Mesendoderm (in vitro differentiated cells): ENCODE measurements at regions not wholly inside any gene's neighbourhood (a gene's known extent, or its start where the extent isn't known, plus 50 kb on each side); places are given as distances from the start of the nearest gene placed in this dataset.

ENCODE experiments used
- DNase-seq: peaks from one replicate; pipeline ENCODE4 v3.0.0; 2013
- H2AK5ac ChIP-seq: 2 replicates; pipeline ENCODE4 v1.6.1; 2013; ENCODE audit warnings: low read length, inconsistent platforms
- H2BK120ac ChIP-seq: 2 replicates; pipeline ENCODE4 v1.6.1; 2013; ENCODE audit warnings: low read depth, mild to moderate bottlenecking, low read length, moderate library complexity, mixed read lengths
- H2BK15ac ChIP-seq: replicated peaks from 2 replicates; pipeline ENCODE4 v1.6.1; 2013; ENCODE audit warnings: low read depth, mild to moderate bottlenecking, moderate library complexity
- H2BK5ac ChIP-seq: 2 replicates; pipeline ENCODE4 v1.6.1; 2013; ENCODE audit warnings: low read length, inconsistent platforms
- H3K18ac ChIP-seq: 2 replicates; pipeline ENCODE4 v1.6.1; 2013; ENCODE audit warnings: mild to moderate bottlenecking, low read length, mixed read lengths
- H3K23ac ChIP-seq: one replicate; pipeline ENCODE4 v1.6.1; 2013; ENCODE audit warnings: low read length
- H3K27ac ChIP-seq: 2 replicates; pipeline ENCODE4 v1.5.1; 2013; ENCODE audit warnings: low read depth, mild to moderate bottlenecking, inconsistent platforms, low read length, moderate library complexity
- H3K27me3 ChIP-seq: 2 replicates; pipeline ENCODE4 v1.6.1; 2013; ENCODE audit warnings: low read length, control low read depth, mild to moderate bottlenecking, inconsistent platforms; ENCODE audit not compliant: insufficient read depth, poor library complexity
- H3K36me3 ChIP-seq: 2 replicates; pipeline ENCODE4 v1.6.1; 2013; ENCODE audit warnings: low read length, inconsistent platforms; ENCODE audit not compliant: control insufficient read depth, insufficient read depth
- H3K4ac ChIP-seq: one replicate; pipeline ENCODE4 v1.6.1; 2013; ENCODE audit warnings: low read depth, mild to moderate bottlenecking, low read length, moderate library complexity
- H3K4me1 ChIP-seq: 2 replicates; pipeline ENCODE4 v1.6.1; 2013; ENCODE audit warnings: low read depth, low read length, inconsistent platforms; ENCODE audit not compliant: control insufficient read depth
- H3K4me2 ChIP-seq: 2 replicates; pipeline ENCODE4 v1.6.1; 2013; ENCODE audit warnings: low read length
- H3K4me3 ChIP-seq: 2 replicates; pipeline ENCODE4 v1.5.1; 2013; ENCODE audit warnings: mild to moderate bottlenecking, low read length
- H3K56ac ChIP-seq: one replicate; pipeline ENCODE4 v1.6.1; 2013; ENCODE audit warnings: low read length
- H3K79me1 ChIP-seq: 2 replicates; pipeline ENCODE4 v1.6.1; 2013; ENCODE audit warnings: low read length, inconsistent platforms
- H3K79me2 ChIP-seq: 2 replicates; pipeline ENCODE4 v1.6.1; 2013; ENCODE audit warnings: mild to moderate bottlenecking, low read length; ENCODE audit not compliant: control insufficient read depth, insufficient read depth
- H3K9ac ChIP-seq: 2 replicates; pipeline ENCODE4 v1.6.1; 2013; ENCODE audit warnings: low read length, inconsistent platforms
- H4K5ac ChIP-seq: one replicate; pipeline ENCODE4 v1.6.1; 2013; ENCODE audit warnings: low read length
- H4K8ac ChIP-seq: one replicate; pipeline ENCODE4 v1.6.1; 2013; ENCODE audit warnings: low read depth, mild to moderate bottlenecking, control low read depth, low read length, moderate library complexity
- WGBS: extraction: QIAGEN DNeasy Blood & Tissue Kit; methylation state at CpG from one replicate; pipeline ENCODE4 v1.1.7; 2013; ENCODE audit warnings: low lambda C conversion rate, missing lambda C conversion rate; ENCODE audit not compliant: insufficient coverage; ENCODE audit errors: extremely low coverage; 5-methylcytosine and 5-hydroxymethylcytosine counted together

DNA sequence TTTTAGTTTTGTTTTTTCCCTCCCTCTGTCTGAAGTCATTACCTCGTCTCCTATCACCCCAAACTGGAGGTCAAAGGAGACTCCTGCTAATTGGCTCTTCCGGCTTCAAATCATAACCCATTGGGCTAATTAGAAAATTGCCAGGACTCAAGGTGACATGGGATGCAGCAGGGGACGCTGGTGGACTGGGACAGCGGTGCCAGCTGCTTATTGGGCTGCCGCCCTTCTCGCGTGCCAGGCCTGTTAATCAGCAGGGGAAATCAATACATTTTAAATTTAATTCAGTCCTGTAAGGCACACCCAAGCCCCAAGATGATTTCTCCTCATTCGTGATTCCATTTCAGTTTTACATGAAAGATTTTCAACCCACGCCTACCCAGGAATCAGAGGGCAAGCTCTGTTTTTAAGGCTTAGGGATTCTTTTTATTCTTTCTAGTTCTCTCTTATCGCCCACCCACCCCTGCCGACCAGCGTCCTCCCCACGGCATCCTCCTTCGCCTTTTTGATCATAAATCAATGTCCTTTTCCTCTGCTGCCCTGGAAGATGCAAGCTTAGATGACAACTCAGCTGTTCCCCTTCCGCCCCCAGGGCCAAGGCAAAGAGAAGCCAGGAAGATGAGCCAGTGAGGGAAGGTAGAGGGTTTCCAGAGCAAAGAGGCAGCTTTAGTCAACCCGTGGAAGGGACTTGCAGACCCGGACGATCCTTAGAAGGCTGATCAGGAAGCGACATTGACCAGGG lies 329.6 kb downstream of the UACA start:
- no peaks in the 10 kb centered on the region for H3K27me3 ChIP-seq
- no CpG with 5 or more reads among the region's 19 CpGs for WGBS
- no peak for DNase-seq
- H4K8ac ChIP-seq, result no peak overlapping the region
- no peaks in the 10 kb centered on the region for H3K79me1 ChIP-seq
- H2BK120ac ChIP-seq, result no peak overlapping the region
- H3K4me1 ChIP-seq, result no peaks in the 10 kb centered on the region
- no peak overlapping the region for H3K56ac ChIP-seq
- H4K5ac ChIP-seq, result no peak overlapping the region
- H3K4me3 ChIP-seq, result no peak overlapping the region
- no peaks in the 10 kb centered on the region for H3K79me2 ChIP-seq
- H3K9ac ChIP-seq, result no peak overlapping the region
- H3K18ac ChIP-seq, result no peak overlapping the region
- no peak overlapping the region for H3K4ac ChIP-seq
- H3K36me3 ChIP-seq, result no peaks in the 10 kb centered on the region
- no peak overlapping the region for H2BK15ac ChIP-seq
- no peak overlapping the region for H3K27ac ChIP-seq
- no peak overlapping the region for H3K23ac ChIP-seq
- H3K4me2 ChIP-seq, result no peak overlapping the region
- H2AK5ac ChIP-seq, result no peak overlapping the region
- H2BK5ac ChIP-seq, result no peak overlapping the region

DNA sequence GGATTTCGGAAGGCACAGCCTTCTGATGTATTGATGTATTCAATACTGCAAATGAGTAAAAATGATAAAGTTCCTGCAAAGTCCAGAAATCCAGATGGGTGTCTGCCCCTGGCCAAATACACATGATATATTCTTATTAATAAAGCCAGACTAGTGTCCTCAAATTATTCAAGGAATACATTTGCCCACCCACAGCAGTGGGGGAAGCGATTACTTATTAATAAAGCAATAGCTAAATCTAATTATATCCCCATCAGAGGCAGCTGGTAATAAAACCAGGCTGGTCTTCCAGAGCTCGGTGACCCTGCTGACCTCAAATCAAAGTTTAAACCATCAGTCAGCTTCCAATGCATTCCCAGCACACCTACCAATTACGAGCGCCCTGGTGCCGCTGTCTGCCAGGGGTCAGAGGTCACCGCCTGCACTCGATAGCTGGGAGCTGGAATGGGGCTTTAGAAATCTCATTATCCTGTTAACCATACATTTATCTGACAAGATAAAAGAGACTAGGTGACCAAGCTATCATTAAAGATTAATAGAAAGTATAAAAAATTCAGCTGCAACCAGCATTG lies 330.3 kb downstream of the UACA start:
- no peak overlapping the region for H3K18ac ChIP-seq
- H3K4me1 ChIP-seq, result no peaks in the 10 kb centered on the region
- no peak overlapping the region for H3K4me2 ChIP-seq
- WGBS, result no CpG with 5 or more reads among the region's 8 CpGs
- DNase-seq, result no peak
- H3K4me3 ChIP-seq, result no peak overlapping the region
- no peak overlapping the region for H3K27ac ChIP-seq
- H4K5ac ChIP-seq, result no peak overlapping the region
- no peaks in the 10 kb centered on the region for H3K79me1 ChIP-seq
- H3K27me3 ChIP-seq, result no peaks in the 10 kb centered on the region
- H2BK120ac ChIP-seq, result no peak overlapping the region
- no peak overlapping the region for H3K56ac ChIP-seq
- no peak overlapping the region for H2AK5ac ChIP-seq
- no peak overlapping the region for H3K4ac ChIP-seq
- no peaks in the 10 kb centered on the region for H3K36me3 ChIP-seq
- H2BK5ac ChIP-seq, result no peak overlapping the region
- no peak overlapping the region for H3K23ac ChIP-seq
- H2BK15ac ChIP-seq, result no peak overlapping the region
- no peak overlapping the region for H4K8ac ChIP-seq
- H3K9ac ChIP-seq, result no peak overlapping the region
- no peaks in the 10 kb centered on the region for H3K79me2 ChIP-seq

DNA sequence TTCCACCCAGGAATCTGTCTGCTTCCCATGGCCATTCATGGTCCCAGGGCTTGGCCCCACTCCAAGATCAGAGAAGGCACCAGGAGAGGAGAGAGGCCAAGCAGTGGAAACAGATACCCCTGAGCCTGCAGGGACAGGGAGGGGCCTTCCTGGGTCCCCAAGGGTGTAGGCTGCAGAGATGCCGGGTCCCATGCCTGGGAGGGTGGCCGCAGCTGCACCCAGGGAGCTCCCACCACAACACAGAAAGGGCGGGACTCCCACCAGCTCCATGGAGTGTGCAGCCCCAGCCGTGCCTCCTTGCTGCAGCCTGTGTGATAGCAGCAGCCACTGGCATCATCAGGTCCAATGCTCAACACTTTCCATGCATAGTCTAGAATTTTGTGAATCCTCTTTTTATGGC lies 331.5 kb downstream of the UACA start:
- Histone ChIP-seq H3K27me3 (no peaks in the 10 kb centered on the region), H2BK5ac (no peak overlapping the region), H3K79me2 (no peaks in the 10 kb centered on the region), H3K4me1 (peaks cover 2% of the 10 kb centered on the region), H3K79me1 (no peaks in the 10 kb centered on the region), H2BK120ac (no peak overlapping the region), H3K36me3 (no peaks in the 10 kb centered on the region), H4K8ac (no peak overlapping the region), H3K4me3 (no peak overlapping the region), H3K4ac (no peak overlapping the region), H2BK15ac (no peak overlapping the region), H3K9ac (no peak overlapping the region), H2AK5ac (no peak overlapping the region), H3K27ac (no peak overlapping the region), H3K4me2 (no peak overlapping the region), H3K18ac (no peak overlapping the region), H4K5ac (no peak overlapping the region), H3K23ac (no peak overlapping the region), H3K56ac (no peak overlapping the region)
- no CpG with 5 or more reads among the region's 4 CpGs for WGBS
- DNase-seq, result no peak

DNA sequence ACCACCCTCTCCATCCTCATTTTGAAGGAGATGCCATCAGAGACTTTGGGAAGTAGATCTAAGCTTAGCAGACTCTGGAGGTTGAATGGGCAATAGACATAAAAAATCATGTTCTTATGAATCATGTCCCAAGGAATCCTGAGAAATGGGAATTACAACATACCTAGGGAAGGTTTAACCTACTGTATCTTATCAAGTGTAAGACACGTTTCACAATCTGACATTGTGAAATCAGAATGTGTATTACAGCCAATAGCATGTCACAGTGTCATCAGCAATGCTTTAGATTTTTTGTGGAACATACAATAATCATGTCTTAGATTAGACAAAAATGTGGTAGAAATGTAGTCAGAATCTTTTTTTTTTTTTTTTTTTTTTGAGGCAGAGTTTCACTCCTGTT lies 332.4 kb upstream of the TLE3 start:
- no peaks in the 10 kb centered on the region for H3K79me1 ChIP-seq
- DNase-seq, result no peak
- no peak overlapping the region for H3K27ac ChIP-seq
- H3K9ac ChIP-seq, result no peak overlapping the region
- H3K27me3 ChIP-seq, result no peaks in the 10 kb centered on the region
- H4K8ac ChIP-seq, result no peak overlapping the region
- no peak overlapping the region for H3K23ac ChIP-seq
- no peak overlapping the region for H3K4me2 ChIP-seq
- H3K79me2 ChIP-seq, result no peaks in the 10 kb centered on the region
- H3K4me1 ChIP-seq, result peaks cover 2% of the 10 kb centered on the region
- H3K36me3 ChIP-seq, result no peaks in the 10 kb centered on the region
- H3K18ac ChIP-seq, result no peak overlapping the region
- no peak overlapping the region for H2AK5ac ChIP-seq
- WGBS, result no CpG with 5 or more reads among the region's 1 CpG
- H3K4ac ChIP-seq, result no peak overlapping the region
- H2BK5ac ChIP-seq, result no peak overlapping the region
- no peak overlapping the region for H4K5ac ChIP-seq
- H3K4me3 ChIP-seq, result no peak overlapping the region
- H2BK120ac ChIP-seq, result no peak overlapping the region
- H2BK15ac ChIP-seq, result no peak overlapping the region
- no peak overlapping the region for H3K56ac ChIP-seq

DNA sequence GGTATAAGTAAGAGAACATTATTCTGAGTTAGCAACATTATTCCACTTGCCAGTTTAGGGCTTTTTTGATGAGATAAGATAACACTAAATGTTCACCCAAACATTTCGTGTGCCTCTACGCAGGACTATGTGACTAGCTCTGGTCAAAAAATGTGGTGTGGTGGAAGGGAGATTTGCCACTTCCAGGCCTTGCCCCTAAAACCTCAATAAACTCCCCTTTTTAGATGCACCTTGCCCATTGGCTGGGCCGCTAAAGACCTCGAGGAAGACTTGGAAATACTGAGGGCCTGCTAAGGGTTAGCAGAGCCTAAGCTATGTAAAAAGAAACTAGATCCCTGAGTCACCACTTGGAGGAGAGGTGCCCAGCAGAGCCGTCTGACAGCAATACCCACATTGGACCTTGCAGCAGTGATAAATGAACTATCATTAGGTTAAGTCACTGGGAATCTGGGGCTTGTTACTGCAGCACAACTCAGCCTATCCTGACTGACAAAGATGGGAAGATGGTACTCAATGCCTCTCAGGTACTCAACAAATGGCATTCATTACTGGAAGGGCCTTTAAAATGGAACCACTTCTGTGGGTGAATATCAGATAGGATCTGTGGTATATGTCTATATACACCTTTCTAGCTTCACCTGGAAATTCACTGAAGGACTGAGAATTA lies 331.5 kb upstream of the TLE3 start:
- H3K4me1 ChIP-seq, result peaks cover 2% of the 10 kb centered on the region
- no peaks in the 10 kb centered on the region for H3K79me2 ChIP-seq
- no peak overlapping the region for H3K4me2 ChIP-seq
- H3K79me1 ChIP-seq, result no peaks in the 10 kb centered on the region
- H2BK120ac ChIP-seq, result no peak overlapping the region
- H3K36me3 ChIP-seq, result no peaks in the 10 kb centered on the region
- no peak overlapping the region for H3K18ac ChIP-seq
- H2AK5ac ChIP-seq, result no peak overlapping the region
- no peak for DNase-seq
- no peak overlapping the region for H3K4ac ChIP-seq
- WGBS, result no CpG with 5 or more reads among the region's 5 CpGs
- no peak overlapping the region for H3K4me3 ChIP-seq
- no peak overlapping the region for H3K27ac ChIP-seq
- H2BK15ac ChIP-seq, result no peak overlapping the region
- no peak overlapping the region for H3K56ac ChIP-seq
- H2BK5ac ChIP-seq, result no peak overlapping the region
- no peak overlapping the region for H3K23ac ChIP-seq
- no peak overlapping the region for H4K5ac ChIP-seq
- no peak overlapping the region for H4K8ac ChIP-seq
- H3K27me3 ChIP-seq, result no peaks in the 10 kb centered on the region
- no peak overlapping the region for H3K9ac ChIP-seq
